ENCODE measurements at regions not wholly inside any gene's neighbourhood (a gene's known extent, or its start where the extent isn't known, plus 50 kb on each side); places are given as distances from the start of the nearest gene placed in this dataset.

DNA sequence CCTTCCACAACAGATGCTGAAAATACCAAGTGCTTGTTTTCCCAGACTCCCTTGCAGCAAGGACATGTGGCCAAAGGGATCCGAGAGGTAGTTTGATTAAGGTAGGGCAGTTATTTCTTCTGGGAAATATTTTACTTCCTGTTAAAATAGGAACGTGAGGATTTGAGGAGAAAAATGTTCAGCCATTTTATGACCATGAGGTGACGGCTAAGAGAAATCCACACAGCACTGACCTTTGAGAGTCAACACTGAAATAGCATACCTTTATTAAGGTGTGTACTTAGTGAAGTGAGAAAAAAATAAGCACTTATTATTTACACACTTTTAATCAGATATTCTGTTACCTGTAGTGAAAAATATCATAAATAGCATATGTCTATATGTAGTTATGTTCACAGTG lies 133.9 kb downstream of the PPP1R3A start:
- H3K4me3 ChIP-seq (ENCODE audit: low read depth, low read length) = no peak overlapping the region
- no peaks in the 10 kb centered on the region for H3K9me3 ChIP-seq (ENCODE audit: control insufficient read depth, insufficient read depth, low read length)
- TF ChIP-seq, protein P1, sequence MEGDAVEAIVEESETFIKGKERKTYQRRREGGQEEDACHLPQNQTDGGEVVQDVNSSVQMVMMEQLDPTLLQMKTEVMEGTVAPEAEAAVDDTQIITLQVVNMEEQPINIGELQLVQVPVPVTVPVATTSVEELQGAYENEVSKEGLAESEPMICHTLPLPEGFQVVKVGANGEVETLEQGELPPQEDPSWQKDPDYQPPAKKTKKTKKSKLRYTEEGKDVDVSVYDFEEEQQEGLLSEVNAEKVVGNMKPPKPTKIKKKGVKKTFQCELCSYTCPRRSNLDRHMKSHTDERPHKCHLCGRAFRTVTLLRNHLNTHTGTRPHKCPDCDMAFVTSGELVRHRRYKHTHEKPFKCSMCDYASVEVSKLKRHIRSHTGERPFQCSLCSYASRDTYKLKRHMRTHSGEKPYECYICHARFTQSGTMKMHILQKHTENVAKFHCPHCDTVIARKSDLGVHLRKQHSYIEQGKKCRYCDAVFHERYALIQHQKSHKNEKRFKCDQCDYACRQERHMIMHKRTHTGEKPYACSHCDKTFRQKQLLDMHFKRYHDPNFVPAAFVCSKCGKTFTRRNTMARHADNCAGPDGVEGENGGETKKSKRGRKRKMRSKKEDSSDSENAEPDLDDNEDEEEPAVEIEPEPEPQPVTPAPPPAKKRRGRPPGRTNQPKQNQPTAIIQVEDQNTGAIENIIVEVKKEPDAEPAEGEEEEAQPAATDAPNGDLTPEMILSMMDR (IDR thresholded peaks at IDR 0.05; ENCODE audit: low read depth, low read length) = no peak
- DNase-seq (ENCODE audit: low read depth, low spot score) = no peak
- H3K27ac ChIP-seq (ENCODE audit: low read depth, low read length) = no peak overlapping the region
- no peaks in the 10 kb centered on the region for H3K27me3 ChIP-seq (ENCODE audit: control insufficient read depth, insufficient read depth, low read length)
- CTCF ChIA-PET = no interaction called here
- POLR2A ChIA-PET = no interaction called here

DNA sequence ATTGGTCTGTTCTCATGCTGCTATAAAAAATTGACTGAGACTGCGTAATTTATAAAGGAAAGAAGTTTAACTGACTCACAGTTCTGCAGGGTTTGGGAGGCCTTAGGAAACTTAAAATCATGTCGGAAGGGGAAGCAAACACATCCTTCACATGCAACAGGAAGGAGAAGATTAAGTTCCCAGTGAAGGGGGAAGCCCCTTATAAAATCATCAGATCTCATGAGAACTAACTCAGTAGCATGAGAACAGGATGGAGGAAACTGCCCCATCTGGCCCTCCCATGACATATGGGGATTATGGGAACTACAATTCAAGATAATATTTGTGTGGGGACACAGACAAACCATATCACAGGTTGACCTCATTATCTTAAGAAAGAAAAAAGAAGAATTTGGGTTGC lies 134.5 kb downstream of the PPP1R3A start:
- Histone ChIP-seq H3K27me3 (ENCODE audit: control insufficient read depth, insufficient read depth, low read length) (no peaks in the 10 kb centered on the region), H3K9me3 (ENCODE audit: control insufficient read depth, insufficient read depth, low read length) (no peaks in the 10 kb centered on the region), H3K4me3 (ENCODE audit: low read depth, low read length) (no peak overlapping the region), H3K27ac (ENCODE audit: low read depth, low read length) (no peak overlapping the region)
- ChIA-PET CTCF (no interaction called here), POLR2A (no interaction called here)
- TF ChIP-seq, protein P1 (IDR thresholded peaks at IDR 0.05; ENCODE audit: low read depth, low read length) = no peak
- DNase-seq (ENCODE audit: low read depth, low spot score) = no peak

DNA sequence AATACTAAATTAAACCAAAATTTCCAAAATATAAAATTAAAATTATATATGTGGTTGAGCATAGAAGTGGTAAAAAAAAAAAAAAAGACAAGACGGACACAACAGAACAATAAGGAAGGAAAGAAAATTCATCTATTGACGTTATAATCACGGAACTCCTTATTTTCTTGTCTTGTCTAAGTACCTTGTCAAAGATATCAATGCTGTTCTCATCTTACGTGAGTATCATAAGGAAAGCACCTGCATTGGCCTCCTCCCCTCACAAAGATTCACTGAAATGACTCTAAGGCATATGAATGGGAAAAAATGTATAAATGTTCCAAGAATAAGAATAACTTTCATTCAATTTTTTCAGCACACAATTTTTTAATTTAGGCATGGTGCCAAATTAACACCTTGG lies 135.4 kb downstream of the PPP1R3A start:
- no peaks in the 10 kb centered on the region for H3K9me3 ChIP-seq (ENCODE audit: control insufficient read depth, insufficient read depth, low read length)
- H3K27ac ChIP-seq (ENCODE audit: low read depth, low read length) = no peak overlapping the region
- H3K27me3 ChIP-seq (ENCODE audit: control insufficient read depth, insufficient read depth, low read length) = no peaks in the 10 kb centered on the region
- ChIA-PET POLR2A (no interaction called here), CTCF (no interaction called here)
- TF ChIP-seq, protein P1 (IDR thresholded peaks at IDR 0.05; ENCODE audit: low read depth, low read length) = no peak
- DNase-seq (ENCODE audit: low read depth, low spot score) = no peak
- H3K4me3 ChIP-seq (ENCODE audit: low read depth, low read length) = no peak overlapping the region

DNA sequence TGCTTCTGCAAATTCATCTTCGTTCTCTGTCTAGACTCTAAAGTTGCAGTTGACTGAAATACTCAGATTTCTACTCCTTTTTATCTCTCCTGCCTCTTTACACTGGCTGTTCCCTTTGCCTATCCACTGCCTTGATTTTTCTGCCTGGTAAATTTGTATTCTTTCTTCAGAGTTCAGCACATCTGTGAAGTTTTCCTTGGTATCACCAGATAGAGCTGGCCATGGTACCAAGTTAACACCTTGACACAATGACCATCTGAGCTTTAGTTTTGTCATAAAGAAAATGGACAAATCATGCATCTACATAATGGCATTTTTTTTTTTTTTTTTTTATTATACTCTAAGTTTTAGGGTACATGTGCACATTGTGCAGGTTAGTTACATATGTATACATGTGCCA lies 143.0 kb downstream of the PPP1R3A start:
- TF ChIP-seq, protein P1 (IDR thresholded peaks at IDR 0.05; ENCODE audit: low read depth, low read length) = no peak
- H3K9me3 ChIP-seq (ENCODE audit: control insufficient read depth, insufficient read depth, low read length) = no peaks in the 10 kb centered on the region
- H3K4me3 ChIP-seq (ENCODE audit: low read depth, low read length) = no peak overlapping the region
- H3K27ac ChIP-seq (ENCODE audit: low read depth, low read length) = no peak overlapping the region
- H3K27me3 ChIP-seq (ENCODE audit: control insufficient read depth, insufficient read depth, low read length) = no peaks in the 10 kb centered on the region
- POLR2A ChIA-PET = no interaction called here
- CTCF ChIA-PET = interaction anchor here (0.5 to 0.7 kb wide), 2 partner anchors 247 to 319 kb away, joined by 3 to 5 read pairs; no protein-coding TSS in a partner anchor
- DNase-seq (ENCODE audit: low read depth, low spot score) = no peak

DNA sequence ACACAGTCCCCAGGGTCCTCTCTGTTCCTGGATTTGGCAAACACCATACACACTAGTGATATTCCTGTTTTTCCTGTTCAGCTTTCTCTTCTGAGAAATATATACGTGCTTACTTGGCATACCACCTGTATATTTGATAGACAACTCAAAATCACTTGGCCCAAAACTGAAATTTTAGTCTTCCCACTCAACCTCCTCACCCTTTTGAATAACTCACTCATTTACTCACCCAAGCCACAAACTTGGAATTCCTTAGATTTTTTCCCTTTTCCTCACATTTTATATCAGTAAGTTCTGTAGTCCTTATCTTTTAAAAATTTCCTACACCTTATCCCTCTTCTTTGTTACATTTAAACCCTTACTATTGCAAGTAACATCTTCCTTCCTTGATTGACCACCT lies 143.4 kb downstream of the PPP1R3A start:
- Histone ChIP-seq H3K27ac (ENCODE audit: low read depth, low read length) (no peak overlapping the region), H3K27me3 (ENCODE audit: control insufficient read depth, insufficient read depth, low read length) (no peaks in the 10 kb centered on the region), H3K4me3 (ENCODE audit: low read depth, low read length) (no peak overlapping the region), H3K9me3 (ENCODE audit: control insufficient read depth, insufficient read depth, low read length) (no peaks in the 10 kb centered on the region)
- TF ChIP-seq, protein P1 (IDR thresholded peaks at IDR 0.05; ENCODE audit: low read depth, low read length) = no peak
- CTCF ChIA-PET = interaction anchor here (0.5 to 2.7 kb wide), 6 partner anchors 14 to 319 kb away, joined by 3 to 26 read pairs (median 4); no protein-coding TSS in a partner anchor
- POLR2A ChIA-PET = no interaction called here
- DNase-seq (ENCODE audit: low read depth, low spot score) = no peak

Data from AG04450 (cell line).